HCT116 (cell line): ENCODE measurements at regions not wholly inside any gene's neighbourhood (a gene's known extent, or its start where the extent isn't known, plus 50 kb on each side); places are given as distances from the start of the nearest gene placed in this dataset.

ENCODE experiments used
- ATAC-seq: fragments of 200-7000 bp; cut with Tn5 transposase; 2 replicates; pipeline ENCODE4 v1.9.1; 2020; ENCODE audit warnings: mild to moderate bottlenecking, moderate library complexity
- BruUV-seq: library from RNA; stranded (reverse); fragments of 400-500 nt; replicated peaks from 2 replicates; lab custom pipeline; 2021; lab: Mats Ljungman, UMichigan
- CTCF ChIA-PET: fragments of 300-600 bp; sonication (Branson Sonifier 250); formaldehyde crosslinking; loops from one replicate; lab custom pipeline; 2021; ENCODE audit warnings: antibody characterized with exemption; lab: Charles Lee
- POLR2A ChIA-PET: fragments of 300-600, 350-600 bp; sonication (Branson Sonifier 250); formaldehyde crosslinking; loops from one replicate; lab custom pipeline; 2021; ENCODE audit warnings: antibody characterized with exemption; lab: Charles Lee
- RAD21 ChIA-PET, 2 experiments: fragments of 300-600 bp; sonication (Branson Sonifier 250); formaldehyde crosslinking; loops; one replicate each; lab custom pipeline; 2023; ENCODE audit warnings: low total read pairs in 2 of 2; ENCODE audit not compliant: uncharacterized antibody in 2 of 2, unreplicated experiment in 2 of 2, low non-redundant PET in 1 of 2; lab: Charles Lee
- DNase-seq: peaks from one replicate; pipeline ENCODE4 v3.0.0-alpha.2; 2010; ENCODE audit warnings: low read depth, low spot score
- H2AFZ ChIP-seq: fragments of 200-600 bp; shearing (Covaris generic), sonication (generic); 2 replicates; pipeline ENCODE4 v1.6.1; 2017; ENCODE audit warnings: low read depth, mixed run types, mixed read lengths, antibody characterized with exemption, low read length; ENCODE audit not compliant: poor library complexity, severe bottlenecking
- H3K27ac ChIP-seq: 2 replicates; pipeline ENCODE4 v1.5.1; 2012; ENCODE audit warnings: low read depth, low read length
- H3K27me3 ChIP-seq: fragments of 200-600 bp; sonication (generic); 2 replicates; pipeline ENCODE4 v1.6.1; 2016; ENCODE audit warnings: mixed run types, low read length, mixed read lengths; ENCODE audit not compliant: insufficient read depth
- H3K36me3 ChIP-seq, 2 experiments: fragments of 200-500 bp in 1 of 2; fragments of 200-600 bp in 1 of 2; sonication (Bioruptor generic) in 1 of 2; sonication (generic) in 1 of 2; 2 replicates each; pipeline versions ENCODE4 v1.5.1 to v1.6.1; 2014 to 2016; ENCODE audit warnings: low read length in 2 of 2, inconsistent platforms in 1 of 2, mixed read lengths in 1 of 2, mixed run types in 1 of 2; ENCODE audit not compliant: insufficient read depth in 2 of 2, control insufficient read depth in 1 of 2
- H3K4me1 ChIP-seq, 2 experiments: fragments of 200-600 bp in 1 of 2; sonication (generic) in 1 of 2; 2 replicates each; pipeline versions ENCODE4 v1.5.1 to v1.6.1; 2012 to 2017; ENCODE audit warnings: low read length in 2 of 2, inconsistent platforms in 1 of 2, mild to moderate bottlenecking in 1 of 2, mixed read lengths in 1 of 2, mixed run types in 1 of 2, moderate library complexity in 1 of 2; ENCODE audit not compliant: insufficient read depth in 2 of 2, control insufficient read depth in 1 of 2
- H3K4me2 ChIP-seq: fragments of 200-600 bp; sonication (generic); 2 replicates; pipeline ENCODE4 v1.6.1; 2017; ENCODE audit warnings: mixed run types, low read length, mixed read lengths
- H3K4me3 ChIP-seq, 2 experiments: fragments of 200-600 bp in 1 of 2; sonication (generic) in 1 of 2; replicated peaks in 1 of 2; 2 replicates each; pipeline ENCODE4 v1.5.1; 2011 to 2016; ENCODE audit warnings: low read length in 2 of 2, control low read depth in 1 of 2, low read depth in 1 of 2, mild to moderate bottlenecking in 1 of 2, mixed read lengths in 1 of 2, mixed run types in 1 of 2
- H3K79me2 ChIP-seq: fragments of 200-600 bp; sonication (generic); 2 replicates; pipeline ENCODE4 v1.6.1; 2017; ENCODE audit warnings: mild to moderate bottlenecking, mixed run types, low read length, moderate library complexity, mixed read lengths; ENCODE audit not compliant: insufficient read depth
- H3K9ac ChIP-seq: fragments of 200-600 bp; sonication (generic); 2 replicates; pipeline ENCODE4 v1.6.1; 2016; ENCODE audit warnings: low read length, mixed read lengths
- H3K9me2 ChIP-seq: fragments of 200-600 bp; sonication (generic), shearing (Covaris generic); 2 replicates; pipeline ENCODE4 v1.6.1; 2017; ENCODE audit warnings: mixed run types, mild to moderate bottlenecking, moderate library complexity; ENCODE audit not compliant: insufficient read depth
- H3K9me3 ChIP-seq, 2 experiments: fragments of 200-500 bp in 1 of 2; fragments of 200-600 bp in 1 of 2; sonication (Bioruptor generic) in 1 of 2; sonication (generic) in 1 of 2; 2 replicates each; pipeline ENCODE4 v1.6.1; 2014 to 2017; ENCODE audit warnings: low read length in 2 of 2, mixed read lengths in 2 of 2, inconsistent platforms in 1 of 2, low read depth in 1 of 2, mild to moderate bottlenecking in 1 of 2, mixed run types in 1 of 2, moderate library complexity in 1 of 2; ENCODE audit not compliant: control insufficient read depth in 1 of 2, insufficient read depth in 1 of 2
- H4K20me1 ChIP-seq: fragments of 200-600 bp; sonication (generic), shearing (Covaris generic); 2 replicates; pipeline ENCODE4 v1.6.1; 2017; ENCODE audit warnings: mixed run types, mild to moderate bottlenecking, moderate library complexity; ENCODE audit not compliant: insufficient read depth
- ATF3 ChIP-seq: IDR thresholded peaks from 2 replicates; pipeline ENCODE4 v1.6.1; 2012
- CBX3 ChIP-seq: IDR thresholded peaks from 2 replicates; pipeline ENCODE4 v1.6.1; 2012; ENCODE audit warnings: low read depth
- EGR1 ChIP-seq: IDR thresholded peaks from 2 replicates; pipeline ENCODE4 v1.6.1; 2012; ENCODE audit warnings: low read depth
- EZH2phosphoT487 ChIP-seq: fragments of 200-600 bp; IDR thresholded peaks from 2 replicates; pipeline ENCODE4 v1.6.1; 2018; ENCODE audit warnings: antibody characterized with exemption, borderline replicate concordance
- FOSL1 ChIP-seq: IDR thresholded peaks from 2 replicates; pipeline ENCODE4 v1.6.1; 2012; ENCODE audit warnings: low read depth
- MAX ChIP-seq: IDR thresholded peaks from 2 replicates; pipeline ENCODE4 v1.6.1; 2012
- REST ChIP-seq: IDR thresholded peaks from 2 replicates; pipeline ENCODE4 v1.6.1; 2012; ENCODE audit warnings: low read depth
- SIN3A ChIP-seq: IDR thresholded peaks from 2 replicates; pipeline ENCODE4 v1.6.1; 2012; ENCODE audit warnings: low read depth
- SP1 ChIP-seq: IDR thresholded peaks from 2 replicates; pipeline ENCODE4 v1.6.1; 2012; ENCODE audit warnings: low read depth
- TCF7L2 ChIP-seq: IDR thresholded peaks from 2 replicates; pipeline ENCODE4 v1.7.0; 2011; ENCODE audit warnings: borderline replicate concordance, inconsistent platforms; ENCODE audit not compliant: insufficient read depth, insufficient read length; ENCODE audit errors: extremely low read depth
- YY1 ChIP-seq: IDR thresholded peaks from 2 replicates; pipeline ENCODE4 v1.6.1; 2011; ENCODE audit warnings: low read length, low read depth, moderate library complexity, mild to moderate bottlenecking; ENCODE audit not compliant: insufficient replicate concordance; ENCODE audit errors: extremely low read depth
- ZBTB33 ChIP-seq: IDR thresholded peaks from 2 replicates; pipeline ENCODE4 v1.6.1; 2011; ENCODE audit warnings: mild to moderate bottlenecking, low read length, moderate library complexity; ENCODE audit not compliant: insufficient replicate concordance; ENCODE audit errors: extremely low read depth
- ZFX ChIP-seq: fragments of 450-650 bp; IDR thresholded peaks from 2 replicates; pipeline ENCODE4 v1.6.1; 2017
- ZNF274 ChIP-seq: fragments of 200-500 bp; sonication (Bioruptor generic); IDR thresholded peaks from 2 replicates; pipeline ENCODE4 v1.6.1; 2014; ENCODE audit warnings: mild to moderate bottlenecking, low read depth, low read length, inconsistent platforms
- intact Hi-C: fragments of 100-400 bp; cut with micrococcal nuclease; formaldehyde crosslinking; loops from 2 replicates; pipeline ENCODE4 v1.10.0; 2022

- H3K36me3 ChIP-seq: no peaks in the 10 kb centered on the region
- no peak overlapping the region for H3K4me2 ChIP-seq
- no TSS peak for BruUV-seq
- H3K9me2 ChIP-seq: no peaks in the 10 kb centered on the region
- ChIA-PET POLR2A (no interaction called here), RAD21 (no interaction called here), CTCF (no interaction called here)
- H3K27ac ChIP-seq: no peak overlapping the region
- no peak overlapping the region for H3K9ac ChIP-seq
- H4K20me1 ChIP-seq: no peaks in the 10 kb centered on the region; the same call in 1 of the 2 replicates
- H3K27me3 ChIP-seq: no peaks in the 10 kb centered on the region
- no peak for DNase-seq
- H2AFZ ChIP-seq: no peak overlapping the region
- no peak for ATAC-seq
- peaks cover 14 to 24% of the 10 kb centered on the region in 2 experiments; a peak in 3 of 4 replicates for H3K9me3 ChIP-seq
- no peaks in the 10 kb centered on the region for H3K4me1 ChIP-seq
- intact Hi-C loops: no loop called here
- H3K79me2 ChIP-seq: no peaks in the 10 kb centered on the region
- TF ChIP-seq EGR1: no peak
- no peak for TF ChIP-seq TCF7L2
- TF ChIP-seq CBX3: no peak
- TF ChIP-seq SP1: no peak
- TF ChIP-seq EZH2phosphoT487: no peak
- no peak for TF ChIP-seq ZBTB33
- no peak overlapping the region for H3K4me3 ChIP-seq
Measured at GRCh38 chr10:1911771-1912170, 174.4 kb upstream of the ADARB2 start.

GRCh38 chr10:1903982-1904381, 166.7 kb upstream of the ADARB2 start:
- H3K4me1 ChIP-seq: no peaks in the 10 kb centered on the region
- ChIA-PET CTCF (no interaction called here), POLR2A (no interaction called here), RAD21 (no interaction called here)
- H3K36me3 ChIP-seq: no peaks in the 10 kb centered on the region
- BruUV-seq: no TSS peak
- no peak overlapping the region for H2AFZ ChIP-seq
- intact Hi-C loops: no loop called here
- H3K4me3 ChIP-seq: no peak overlapping the region
- no peak overlapping the region for H3K9ac ChIP-seq
- H4K20me1 ChIP-seq: no peaks in the 10 kb centered on the region
- H3K27ac ChIP-seq: no peak overlapping the region
- H3K9me2 ChIP-seq: no peaks in the 10 kb centered on the region
- ATAC-seq (no peak), DNase-seq (no peak)
- no peaks in the 10 kb centered on the region for H3K27me3 ChIP-seq
- no peak overlapping the region for H3K4me2 ChIP-seq
- H3K79me2 ChIP-seq: no peaks in the 10 kb centered on the region
- H3K9me3 ChIP-seq: peaks cover 3 to 21% of the 10 kb centered on the region in 2 experiments; a peak in 2 of 4 replicates
- TF ChIP-seq REST (no peak), SIN3A (no peak), CBX3 (no peak), YY1 (no peak), ZNF274 (no peak), MAX (no peak), FOSL1 (no peak), ZFX (no peak), ATF3 (no peak), TCF7L2 (no peak), EGR1 (no peak), SP1 (no peak)
